ENCODE measurements at regions not wholly inside any gene's neighbourhood (a gene's known extent, or its start where the extent isn't known, plus 50 kb on each side); places are given as distances from the start of the nearest gene placed in this dataset.

- H3K9me3 Mint-ChIP-seq, result no peaks in the 10 kb centered on the region
- peaks cover 1% of the 10 kb centered on the region for H3K27me3 Mint-ChIP-seq
- CTCF ChIA-PET, result no interaction called here
- intact Hi-C loops (cut with micrococcal nuclease), result no loop called here
- H3K4me1 Mint-ChIP-seq (ENCODE audit: low read depth), result peaks cover 10% of the 10 kb centered on the region
- no peaks in the 10 kb centered on the region for H3K36me3 Mint-ChIP-seq
- POLR2A ChIA-PET, result no interaction called here
- H3K27ac Mint-ChIP-seq, result no peak overlapping the region
- no peak overlapping the region for H3K4me3 Mint-ChIP-seq
- no peak for DNase-seq
Measured at GRCh38 chr12:4223273-4223845, 50.2 kb upstream of the CCND2 start.

DNA sequence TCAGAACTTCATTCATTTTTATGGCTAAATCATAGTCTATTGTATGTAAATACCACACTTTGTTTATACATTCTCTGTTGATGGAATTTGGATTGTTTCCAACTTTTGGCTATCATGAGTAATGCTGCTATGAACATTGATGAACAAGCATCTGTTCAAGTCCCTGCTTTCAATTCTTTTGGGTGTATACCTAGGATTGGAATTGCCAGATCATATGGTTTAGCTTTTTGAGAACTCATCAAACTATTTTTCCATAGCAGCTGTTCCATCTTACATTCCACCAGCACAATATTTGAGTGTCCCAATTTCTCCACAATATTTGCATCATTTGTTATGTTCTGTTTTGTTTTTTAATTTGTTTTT is 52.3 kb upstream of the CCND2 start:
- Mint-ChIP-seq H3K9me3 (no peaks in the 10 kb centered on the region), H3K36me3 (no peaks in the 10 kb centered on the region), H3K27ac (no peak overlapping the region), H3K4me1 (ENCODE audit: low read depth) (peaks cover 23% of the 10 kb centered on the region), H3K27me3 (peaks cover 1% of the 10 kb centered on the region), H3K4me3 (no peak overlapping the region)
- ChIA-PET CTCF (interaction anchor here (0.9 kb wide), 1 partner anchor 77 kb away, joined by 3 read pairs; no protein-coding TSS in a partner anchor), POLR2A (no interaction called here)
- intact Hi-C loops (cut with micrococcal nuclease), result no loop called here
- no peak for DNase-seq

DNA sequence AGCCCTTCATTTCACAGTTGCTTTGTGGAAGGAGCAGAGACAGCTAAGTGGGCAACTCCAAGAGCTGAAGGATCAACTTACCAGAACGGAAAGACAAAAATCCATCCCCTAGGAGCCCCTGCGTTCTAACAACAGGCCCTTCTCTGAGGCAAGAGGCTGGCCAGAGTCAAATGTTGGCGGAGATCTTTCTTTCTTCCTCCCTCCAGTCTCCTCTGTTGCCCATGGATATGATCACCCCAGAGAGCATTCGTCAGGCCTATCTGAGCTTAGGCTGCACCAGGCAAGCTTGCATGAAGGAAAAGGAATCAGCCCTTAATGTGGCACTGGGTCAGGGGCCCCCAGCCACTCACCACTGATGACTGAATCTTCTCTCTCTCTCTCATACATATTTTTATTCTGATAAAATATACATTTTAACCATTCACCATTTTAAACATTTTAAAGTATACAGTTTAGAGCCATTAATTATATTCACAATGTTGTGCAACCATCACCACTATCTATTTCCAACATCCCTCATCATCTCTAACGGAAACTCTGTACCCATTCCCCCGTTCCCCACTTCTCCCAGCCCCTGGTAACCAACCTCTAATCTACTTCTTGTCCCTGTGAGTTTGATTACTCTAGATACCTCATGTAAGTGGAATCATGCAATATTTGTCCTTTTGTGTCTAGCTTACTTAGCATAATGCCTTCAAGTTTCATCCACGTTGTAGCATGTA is 52.9 kb upstream of the CCND2 start:
- Mint-ChIP-seq H3K27me3 (peaks cover 1% of the 10 kb centered on the region), H3K36me3 (no peaks in the 10 kb centered on the region), H3K27ac (no peak overlapping the region), H3K4me1 (ENCODE audit: low read depth) (peaks cover 28% of the 10 kb centered on the region), H3K4me3 (no peak overlapping the region), H3K9me3 (no peaks in the 10 kb centered on the region)
- intact Hi-C loops (cut with micrococcal nuclease), result no loop called here
- no peak for DNase-seq
- ChIA-PET POLR2A (no interaction called here), CTCF (interaction anchor here (0.9 kb wide), 1 partner anchor 77 kb away, joined by 3 read pairs; no protein-coding TSS in a partner anchor)

GRCh38 chr12:4217091-4217490 is 56.5 kb upstream of the CCND2 start:
- no peak overlapping the region for H3K27ac Mint-ChIP-seq

GRCh38 chr12:4216187-4216927 is 57.2 kb upstream of the CCND2 start:
- Mint-ChIP-seq H3K27ac (peak overlapping the region; percentile 86), H3K4me3 (no peak overlapping the region), H3K9me3 (no peaks in the 10 kb centered on the region), H3K4me1 (ENCODE audit: low read depth) (peaks cover 36% of the 10 kb centered on the region), H3K27me3 (no peaks in the 10 kb centered on the region), H3K36me3 (no peaks in the 10 kb centered on the region)
- intact Hi-C loops (cut with micrococcal nuclease), result loop anchor here (1.0 to 5.0 kb wide), 4 partner anchors 36 to 98 kb away; no protein-coding TSS in a partner anchor
- DNase-seq, result no peak
- ChIA-PET CTCF (interaction anchor here (0.8 to 2.0 kb wide), 10 partner anchors 25 to 177 kb away, joined by 3 to 15 read pairs (median 5); partner anchors contain the start of gene CCND2), POLR2A (interaction anchor here (0.7 to 3.3 kb wide), 13 partner anchors 34 to 248 kb away, joined by 3 to 23 read pairs (median 5); partner anchors contain the start of gene CCND2)

More at GRCh38 chr12:4217091-4217490, 56.5 kb upstream of the CCND2 start:
- H3K36me3 Mint-ChIP-seq, result no peaks in the 10 kb centered on the region
- intact Hi-C loops (cut with micrococcal nuclease), result loop anchor here (2.0 to 5.0 kb wide), 3 partner anchors 35 to 98 kb away; no protein-coding TSS in a partner anchor
- POLR2A ChIA-PET, result interaction anchor here (2.3 to 3.3 kb wide), 2 partner anchors 52 to 53 kb away, joined by 8 to 23 read pairs; no protein-coding TSS in a partner anchor
- no peaks in the 10 kb centered on the region for H3K9me3 Mint-ChIP-seq
- H3K4me1 Mint-ChIP-seq (ENCODE audit: low read depth), result peaks cover 36% of the 10 kb centered on the region
- H3K27me3 Mint-ChIP-seq, result no peaks in the 10 kb centered on the region
- CTCF ChIA-PET, result interaction anchor here (1.3 to 2.0 kb wide), 5 partner anchors 56 to 109 kb away, joined by 4 to 9 read pairs (median 6); partner anchors contain the start of gene CCND2
- no peak for DNase-seq
- H3K4me3 Mint-ChIP-seq, result no peak overlapping the region

DNA sequence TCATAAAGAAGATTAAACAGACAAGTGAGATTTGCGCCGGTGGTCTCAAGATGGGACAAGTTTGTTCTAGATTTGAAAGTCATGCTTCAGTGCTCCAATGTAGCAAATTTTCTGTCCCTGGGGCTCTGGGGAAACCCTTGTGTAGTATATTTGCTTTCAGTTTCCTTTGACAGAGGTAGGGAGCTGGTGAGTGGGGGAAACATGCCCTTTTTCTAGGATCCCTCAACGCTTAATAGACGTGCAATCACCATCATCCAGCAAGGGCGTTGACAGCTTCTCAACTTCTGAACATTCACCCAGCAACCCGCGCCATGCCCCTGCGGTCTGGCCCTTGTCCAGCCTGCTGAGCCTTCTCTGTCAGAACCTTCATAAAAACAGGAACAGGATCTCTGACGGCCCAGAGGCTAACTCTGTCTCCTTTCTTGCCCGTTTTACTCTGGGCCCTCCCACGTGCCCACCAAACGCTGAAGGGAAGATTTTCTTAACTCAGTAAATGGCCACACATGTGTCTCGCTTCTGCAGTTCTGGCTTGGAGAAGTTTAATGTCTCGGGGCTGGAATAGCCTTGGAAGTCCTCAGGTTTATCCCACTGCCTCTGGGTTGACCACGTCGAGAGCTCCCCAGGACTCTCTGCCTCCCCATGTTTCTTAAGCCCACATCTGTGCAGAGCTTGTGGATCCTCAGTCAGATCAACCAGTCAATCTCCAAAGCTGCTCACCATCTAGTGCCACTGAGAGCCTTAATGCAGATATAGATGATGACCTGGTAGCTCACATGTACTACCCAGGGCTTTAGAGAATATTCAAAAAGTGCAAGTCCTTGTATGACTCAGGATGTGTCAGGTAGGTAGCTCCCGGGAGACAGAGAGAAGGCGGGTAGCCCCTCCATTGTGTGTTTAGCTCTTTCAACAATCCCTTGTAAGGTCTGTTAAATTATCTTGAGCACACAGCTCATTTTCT is 58.1 kb upstream of the CCND2 start:
- Mint-ChIP-seq H3K4me3 (peak overlapping the region; percentile 59), H3K27ac (peak overlapping the region; percentile 86), H3K36me3 (no peaks in the 10 kb centered on the region), H3K27me3 (no peaks in the 10 kb centered on the region), H3K9me3 (no peaks in the 10 kb centered on the region), H3K4me1 (ENCODE audit: low read depth) (peaks cover 36% of the 10 kb centered on the region)
- ChIA-PET POLR2A (interaction anchor here (0.7 to 3.3 kb wide), 13 partner anchors 35 to 248 kb away, joined by 3 to 23 read pairs (median 5); partner anchors contain the start of gene CCND2), CTCF (interaction anchor here (0.8 to 2.0 kb wide), 11 partner anchors 24 to 176 kb away, joined by 3 to 15 read pairs (median 4); partner anchors contain the start of gene CCND2)
- intact Hi-C loops (cut with micrococcal nuclease), result loop anchor here (1.0 to 5.0 kb wide), 5 partner anchors 37 to 97 kb away; no protein-coding TSS in a partner anchor
- DNase-seq, result peak; percentile 70

DNA sequence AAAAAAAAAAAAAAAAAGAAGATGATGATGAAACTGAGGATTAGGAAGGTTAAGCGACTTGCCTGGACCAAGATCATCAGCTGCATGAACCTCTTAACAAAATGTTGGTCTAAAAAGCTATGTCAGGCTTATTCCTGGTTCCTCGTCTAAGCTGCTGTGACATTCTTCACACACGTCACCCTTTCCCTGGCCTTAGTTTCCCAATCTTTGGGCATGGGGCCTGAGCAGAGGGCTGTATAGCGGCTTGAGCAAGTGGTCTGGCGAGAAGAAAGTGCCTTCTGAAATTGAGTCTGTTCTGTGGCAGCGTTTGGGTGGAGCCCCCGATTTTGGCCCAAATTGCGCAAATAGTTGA is 58.7 kb upstream of the CCND2 start:
- H3K4me3 Mint-ChIP-seq, result peak overlapping the region; percentile 59
- DNase-seq, result no peak
- peaks cover 36% of the 10 kb centered on the region for H3K4me1 Mint-ChIP-seq (ENCODE audit: low read depth)
- peak overlapping the region; percentile 86 for H3K27ac Mint-ChIP-seq
- no peaks in the 10 kb centered on the region for H3K27me3 Mint-ChIP-seq
- no peaks in the 10 kb centered on the region for H3K9me3 Mint-ChIP-seq
- POLR2A ChIA-PET, result interaction anchor here (1.3 to 3.3 kb wide), 4 partner anchors 36 to 69 kb away, joined by 6 to 23 read pairs (median 10); no protein-coding TSS in a partner anchor
- H3K36me3 Mint-ChIP-seq, result no peaks in the 10 kb centered on the region
- intact Hi-C loops (cut with micrococcal nuclease), result loop anchor here (1.0 to 5.0 kb wide), 3 partner anchors 37 to 52 kb away; no protein-coding TSS in a partner anchor
- CTCF ChIA-PET, result interaction anchor here (1.0 to 1.9 kb wide), 3 partner anchors 36 to 71 kb away, joined by 4 to 15 read pairs (median 4); no protein-coding TSS in a partner anchor

DNA sequence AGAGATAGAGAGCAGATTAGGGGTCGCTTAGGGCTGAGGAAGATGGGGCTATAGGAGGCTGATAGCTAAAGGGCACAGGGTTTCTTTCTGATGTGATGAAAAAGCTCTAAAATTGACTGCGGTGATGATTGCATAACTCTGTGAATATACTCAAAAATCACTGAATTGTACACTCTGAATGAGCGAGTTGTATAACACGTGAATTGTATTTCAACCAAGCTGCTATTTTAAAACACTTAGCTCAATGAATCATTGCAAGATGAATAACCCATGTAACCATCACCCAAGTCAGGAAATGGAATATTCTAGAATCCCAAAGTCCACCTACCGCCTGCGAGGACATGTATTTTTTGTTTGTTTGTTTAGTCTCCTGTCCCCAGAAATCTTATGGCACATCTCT is 60.1 kb upstream of the CCND2 start:
- Mint-ChIP-seq H3K27ac (no peak overlapping the region), H3K9me3 (no peaks in the 10 kb centered on the region), H3K4me3 (no peak overlapping the region), H3K4me1 (ENCODE audit: low read depth) (peaks cover 31% of the 10 kb centered on the region), H3K36me3 (no peaks in the 10 kb centered on the region), H3K27me3 (no peaks in the 10 kb centered on the region)
- POLR2A ChIA-PET, result no interaction called here
- intact Hi-C loops (cut with micrococcal nuclease), result no loop called here
- CTCF ChIA-PET, result interaction anchor here (1.2 kb wide), 1 partner anchor 106 kb away, joined by 3 read pairs; no protein-coding TSS in a partner anchor
- no peak for DNase-seq

DNA sequence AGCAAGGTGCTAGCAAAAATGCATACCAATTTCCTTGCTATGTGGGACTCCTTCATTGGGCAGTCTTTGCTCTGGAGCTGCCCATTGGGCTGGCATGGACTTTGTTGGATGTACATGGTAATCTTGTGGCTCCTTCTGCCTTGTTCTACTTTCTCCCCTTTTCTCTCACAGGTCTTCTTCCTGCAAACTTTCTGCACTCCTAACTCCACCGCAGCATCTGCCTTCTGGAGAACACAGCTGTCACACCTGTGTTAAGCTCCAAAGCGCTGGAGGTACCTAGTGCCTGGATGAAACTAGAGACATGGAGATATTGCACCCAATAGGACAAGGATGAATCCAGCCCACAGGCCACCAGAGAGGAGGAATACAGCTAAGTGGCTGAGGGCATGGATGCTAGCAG is 60.7 kb upstream of the CCND2 start:
- no peak for DNase-seq
- H3K27me3 Mint-ChIP-seq, result no peaks in the 10 kb centered on the region
- CTCF ChIA-PET, result interaction anchor here (1.2 kb wide), 1 partner anchor 105 kb away, joined by 3 read pairs; no protein-coding TSS in a partner anchor
- H3K4me3 Mint-ChIP-seq, result no peak overlapping the region
- no peaks in the 10 kb centered on the region for H3K9me3 Mint-ChIP-seq
- H3K4me1 Mint-ChIP-seq (ENCODE audit: low read depth), result peaks cover 31% of the 10 kb centered on the region
- H3K27ac Mint-ChIP-seq, result no peak overlapping the region
- intact Hi-C loops (cut with micrococcal nuclease), result no loop called here
- POLR2A ChIA-PET, result no interaction called here
- H3K36me3 Mint-ChIP-seq, result no peaks in the 10 kb centered on the region

- no peak overlapping the region for H3K27ac Mint-ChIP-seq
- POLR2A ChIA-PET, result no interaction called here
- no peak for DNase-seq
- CTCF ChIA-PET, result no interaction called here
- H3K27me3 Mint-ChIP-seq, result no peaks in the 10 kb centered on the region
- H3K36me3 Mint-ChIP-seq, result no peaks in the 10 kb centered on the region
- peaks cover 20% of the 10 kb centered on the region for H3K4me1 Mint-ChIP-seq (ENCODE audit: low read depth)
- intact Hi-C loops (cut with micrococcal nuclease), result no loop called here
- no peaks in the 10 kb centered on the region for H3K9me3 Mint-ChIP-seq
- no peak overlapping the region for H3K4me3 Mint-ChIP-seq
Measured at GRCh38 chr12:4211372-4211771, 62.2 kb upstream of the CCND2 start.

- intact Hi-C loops (cut with micrococcal nuclease), result no loop called here
- Mint-ChIP-seq H3K9me3 (no peaks in the 10 kb centered on the region), H3K4me3 (no peak overlapping the region), H3K27ac (no peak overlapping the region), H3K36me3 (no peaks in the 10 kb centered on the region), H3K27me3 (no peaks in the 10 kb centered on the region), H3K4me1 (ENCODE audit: low read depth) (peaks cover 8% of the 10 kb centered on the region)
- DNase-seq, result no peak
- ChIA-PET CTCF (no interaction called here), POLR2A (no interaction called here)
Measured at GRCh38 chr12:4210183-4210582, 63.4 kb upstream of the CCND2 start.
